ENCODE measurements at regions not wholly inside any gene's neighbourhood (a gene's known extent, or its start where the extent isn't known, plus 50 kb on each side); places are given as distances from the start of the nearest gene placed in this dataset.

GRCh38 chr5:109945097-109945678 is 255.5 kb downstream of the MAN2A1 start:
- ATAC-seq = peak; percentile 83
- DNase-seq = peak; percentile 19

GRCh38 chr5:109945723-109946480 is 256.2 kb downstream of the MAN2A1 start:
- no peak for ATAC-seq
- no peak for DNase-seq

- ATAC-seq (no peak), DNase-seq (no peak)
Observed at GRCh38 chr5:109946610-109947009, 256.9 kb downstream of the MAN2A1 start.

- DNase-seq = no peak
- ATAC-seq = no peak
Observed at GRCh38 chr5:109947667-109948066, 257.9 kb downstream of the MAN2A1 start.

- DNase-seq (no peak), ATAC-seq (no peak)
Observed at GRCh38 chr5:109950634-109951033, 260.9 kb downstream of the MAN2A1 start.

GRCh38 chr5:109951348-109951747 is 261.6 kb downstream of the MAN2A1 start:
- no peak for DNase-seq
- ATAC-seq = no peak

GRCh38 chr5:109951758-109952157 is 262.0 kb downstream of the MAN2A1 start:
- ATAC-seq = no peak

GRCh38 chr5:109953761-109954160 is 264.0 kb downstream of the MAN2A1 start:
- no peak for DNase-seq
- no peak for ATAC-seq

More at GRCh38 chr5:109951758-109952157, 262.0 kb downstream of the MAN2A1 start:
- no peak for DNase-seq

- no peak for ATAC-seq
Observed at GRCh38 chr5:109956884-109957283, 267.2 kb downstream of the MAN2A1 start.

GRCh38 chr5:109958082-109958481 is 268.4 kb downstream of the MAN2A1 start:
- ATAC-seq = no peak
- no peak for DNase-seq

More at GRCh38 chr5:109956884-109957283, 267.2 kb downstream of the MAN2A1 start:
- DNase-seq = no peak

- no peak for ATAC-seq
- no peak for DNase-seq
Observed at GRCh38 chr5:109959652-109960051, 269.9 kb downstream of the MAN2A1 start.

GRCh38 chr5:109961751-109962150 is 272.0 kb downstream of the MAN2A1 start:
- DNase-seq = no peak
- ATAC-seq = no peak

- no peak for DNase-seq
- ATAC-seq = peak; percentile 15
Observed at GRCh38 chr5:109962882-109963603, 273.3 kb downstream of the MAN2A1 start.

GRCh38 chr5:109964136-109964535 is 274.4 kb downstream of the MAN2A1 start:
- ATAC-seq = peak; percentile 59
- no peak for DNase-seq

- ATAC-seq (peak; percentile 59), DNase-seq (no peak)
Observed at GRCh38 chr5:109965634-109966033, 275.9 kb downstream of the MAN2A1 start.

GRCh38 chr5:109971968-109972367 is 282.2 kb downstream of the MAN2A1 start:
- ATAC-seq = peak; percentile 76

GRCh38 chr5:109981979-109982378 is 292.3 kb downstream of the MAN2A1 start:
- ATAC-seq (no peak), DNase-seq (no peak)

More at GRCh38 chr5:109971968-109972367, 282.2 kb downstream of the MAN2A1 start:
- DNase-seq = no peak

- DNase-seq = no peak
- no peak for ATAC-seq
Observed at GRCh38 chr5:109982966-109983534, 293.3 kb downstream of the MAN2A1 start.

- DNase-seq (no peak), ATAC-seq (no peak)
Observed at GRCh38 chr5:109986726-109987125, 297.0 kb downstream of the MAN2A1 start.

- no peak for ATAC-seq
- DNase-seq = no peak
Observed at GRCh38 chr5:109987355-109987754, 297.6 kb downstream of the MAN2A1 start.

GRCh38 chr5:109987970-109988369 is 298.2 kb downstream of the MAN2A1 start:
- ATAC-seq (no peak), DNase-seq (no peak)

GRCh38 chr5:109989161-109989560 is 299.4 kb downstream of the MAN2A1 start:
- DNase-seq (no peak), ATAC-seq (no peak)

Data from stimulated activated naive CD8-positive, alpha-beta T cell treated with anti-CD3 and anti-CD28 coated beads, Interleukin-15, Interleukin-2, amounts not matched to agents 100 U/mL and 50 U/mL, for 24 hours (primary cell).